ENCODE measurements at regions not wholly inside any gene's neighbourhood (a gene's known extent, or its start where the extent isn't known, plus 50 kb on each side); places are given as distances from the start of the nearest gene placed in this dataset.

- DNase-seq: no peak
These were observed 545.8 kb upstream of the CITED2 start for GRCh38 chr6:139920027-139920775.

GRCh38 chr6:139919107-139920026 lies 544.9 kb upstream of the CITED2 start:
- Histone ChIP-seq H3K9ac (no peak overlapping the region), H3K79me2 (ENCODE audit: insufficient read depth) (no peaks in the 10 kb centered on the region), H3K36me3 (ENCODE audit: low read depth) (no peaks in the 10 kb centered on the region), H3K9me2 (ENCODE audit: insufficient read depth) (no peaks in the 10 kb centered on the region), H3K4me2 (ENCODE audit: unreplicated experiment) (no peak overlapping the region), H3K27me3 (replicated peaks; ENCODE audit: insufficient read depth) (no peaks in the 10 kb centered on the region), H2AFZ (peak overlapping the region; percentile 26; the same call in 1 of the 2 replicates), H3K4me3 (no peak overlapping the region), H3K27ac (no peak overlapping the region), H3F3A (ENCODE audit: insufficient read depth) (no peaks in the 10 kb centered on the region), H3K9me3 (ENCODE audit: low read depth) (no peaks in the 10 kb centered on the region), H3K4me1 (ENCODE audit: insufficient read depth) (0 out of 2 replicates have a peak, but pooled peaks cover 4% of the 10 kb centered on the region), H4K20me1 (ENCODE audit: insufficient read depth) (no peaks in the 10 kb centered on the region)
- DNase-seq: no peak
- WGBS, 2 experiments (ENCODE audit: low coverage in 1 of 2, low lambda C conversion rate in 2 of 2, missing lambda C conversion rate in 2 of 2): 78 to 81% methylated on average over 8 of the region's 8 CpGs
- no peak for TF ChIP-seq EZH2phosphoT487 (IDR thresholded peaks at IDR 0.05; ENCODE audit: insufficient read depth, low read depth)
- no peak for TF ChIP-seq EZH2 (IDR thresholded peaks at IDR 0.05; ENCODE audit: insufficient read depth, poor library complexity, severe bottlenecking)
- in situ Hi-C loops (cut with MboI): no loop called here

More at GRCh38 chr6:139920027-139920775, 545.8 kb upstream of the CITED2 start:
- no peaks in the 10 kb centered on the region for H4K20me1 ChIP-seq (ENCODE audit: insufficient read depth)
- no peaks in the 10 kb centered on the region for H3F3A ChIP-seq (ENCODE audit: insufficient read depth)
- H3K9me3 ChIP-seq (ENCODE audit: low read depth): no peaks in the 10 kb centered on the region
- no peak overlapping the region for H3K4me2 ChIP-seq (ENCODE audit: unreplicated experiment)
- H3K27ac ChIP-seq: no peak overlapping the region
- no peaks in the 10 kb centered on the region for H3K9me2 ChIP-seq (ENCODE audit: insufficient read depth)
- H2AFZ ChIP-seq: peak overlapping the region; percentile 26; the same call in 1 of the 2 replicates
- no peaks in the 10 kb centered on the region for H3K27me3 ChIP-seq (replicated peaks; ENCODE audit: insufficient read depth)
- in situ Hi-C loops (cut with MboI): no loop called here
- H3K79me2 ChIP-seq (ENCODE audit: insufficient read depth): no peaks in the 10 kb centered on the region
- 54 to 57% methylated on average over 7 of the region's 7 CpGs for WGBS, 2 experiments (ENCODE audit: low coverage in 1 of 2, low lambda C conversion rate in 2 of 2, missing lambda C conversion rate in 2 of 2)
- H3K4me3 ChIP-seq: no peak overlapping the region
- 0 out of 2 replicates have a peak, but pooled peaks cover 4% of the 10 kb centered on the region for H3K4me1 ChIP-seq (ENCODE audit: insufficient read depth)
- H3K9ac ChIP-seq: no peak overlapping the region
- no peak for TF ChIP-seq EZH2phosphoT487 (IDR thresholded peaks at IDR 0.05; ENCODE audit: insufficient read depth, low read depth)
- TF ChIP-seq EZH2 (IDR thresholded peaks at IDR 0.05; ENCODE audit: insufficient read depth, poor library complexity, severe bottlenecking): no peak
- no peaks in the 10 kb centered on the region for H3K36me3 ChIP-seq (ENCODE audit: low read depth)

- TF ChIP-seq EZH2 (IDR thresholded peaks at IDR 0.05; ENCODE audit: insufficient read depth, poor library complexity, severe bottlenecking) (no peak), EZH2phosphoT487 (IDR thresholded peaks at IDR 0.05; ENCODE audit: insufficient read depth, low read depth) (no peak)
- Histone ChIP-seq H3K4me3 (no peak overlapping the region), H3K9ac (no peak overlapping the region), H3K27me3 (replicated peaks; ENCODE audit: insufficient read depth) (no peaks in the 10 kb centered on the region), H2AFZ (0 out of 2 replicates have a peak overlapping the region, but pooled peaks have one; percentile 1), H3F3A (ENCODE audit: insufficient read depth) (no peaks in the 10 kb centered on the region), H3K4me2 (ENCODE audit: unreplicated experiment) (no peak overlapping the region), H3K36me3 (ENCODE audit: low read depth) (no peaks in the 10 kb centered on the region), H3K27ac (no peak overlapping the region), H3K4me1 (ENCODE audit: insufficient read depth) (no peaks in the 10 kb centered on the region), H3K9me2 (ENCODE audit: insufficient read depth) (no peaks in the 10 kb centered on the region), H4K20me1 (ENCODE audit: insufficient read depth) (no peaks in the 10 kb centered on the region), H3K9me3 (ENCODE audit: low read depth) (no peaks in the 10 kb centered on the region), H3K79me2 (ENCODE audit: insufficient read depth) (no peaks in the 10 kb centered on the region)
- in situ Hi-C loops (cut with MboI): no loop called here
- 85 to 86% methylated on average over 7 of the region's 7 CpGs for WGBS, 2 experiments (ENCODE audit: low coverage in 1 of 2, low lambda C conversion rate in 2 of 2, missing lambda C conversion rate in 2 of 2)
- DNase-seq: no peak
These were observed 543.6 kb upstream of the CITED2 start for GRCh38 chr6:139917951-139918630.

- Histone ChIP-seq H3K9ac (no peak overlapping the region), H3K9me2 (ENCODE audit: insufficient read depth) (no peaks in the 10 kb centered on the region), H3K9me3 (ENCODE audit: low read depth) (no peaks in the 10 kb centered on the region), H3K27me3 (replicated peaks; ENCODE audit: insufficient read depth) (no peaks in the 10 kb centered on the region), H3K4me3 (no peak overlapping the region), H3K36me3 (ENCODE audit: low read depth) (no peaks in the 10 kb centered on the region), H3K79me2 (ENCODE audit: insufficient read depth) (no peaks in the 10 kb centered on the region), H2AFZ (no peak overlapping the region), H3K4me1 (ENCODE audit: insufficient read depth) (no peaks in the 10 kb centered on the region), H3K27ac (no peak overlapping the region), H4K20me1 (ENCODE audit: insufficient read depth) (no peaks in the 10 kb centered on the region), H3K4me2 (ENCODE audit: unreplicated experiment) (no peak overlapping the region), H3F3A (ENCODE audit: insufficient read depth) (no peaks in the 10 kb centered on the region)
- in situ Hi-C loops (cut with MboI): no loop called here
- no peak for DNase-seq
- TF ChIP-seq EZH2phosphoT487 (IDR thresholded peaks at IDR 0.05; ENCODE audit: insufficient read depth, low read depth) (no peak), EZH2 (IDR thresholded peaks at IDR 0.05; ENCODE audit: insufficient read depth, poor library complexity, severe bottlenecking) (no peak)
- 69 to 91% methylated on average over 2 of the region's 2 CpGs for WGBS, 2 experiments (ENCODE audit: low coverage in 1 of 2, low lambda C conversion rate in 2 of 2, missing lambda C conversion rate in 2 of 2)
These were observed 540.5 kb upstream of the CITED2 start for GRCh38 chr6:139914910-139915309.

All from GM23248 (cell line).